ENCODE measurements at regions not wholly inside any gene's neighbourhood (a gene's known extent, or its start where the extent isn't known, plus 50 kb on each side); places are given as distances from the start of the nearest gene placed in this dataset.
"Not testable (repeated sequence)": the region's sequence is repeated elsewhere in the genome, so short reads cannot be mapped to it uniquely, and the experiment has no call there.

DNA sequence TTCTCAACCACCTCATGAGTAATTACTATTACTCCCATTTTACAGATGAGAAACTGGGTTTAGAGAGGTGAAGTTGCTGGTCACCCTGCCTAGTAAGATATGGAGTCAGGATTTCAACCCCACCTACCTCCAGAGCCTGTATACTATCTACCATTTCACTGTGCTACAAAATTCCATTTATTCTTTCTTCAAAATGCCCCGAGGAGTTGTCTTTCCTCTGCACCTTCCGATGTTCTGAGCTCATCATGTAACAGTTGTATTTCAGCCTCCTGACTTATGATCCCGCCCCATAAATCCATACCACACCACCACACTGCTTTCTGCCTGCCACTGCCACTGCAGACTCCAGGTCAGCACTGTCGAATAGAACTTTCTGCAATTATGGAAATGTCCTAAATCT is 71.3 kb upstream of the SLC25A36 start:
- no peak overlapping the region for H3K4me3 ChIP-seq (ENCODE audit: control insufficient read depth in 2 of 3, extremely low read depth in 1 of 3, insufficient read depth in 2 of 3, low read depth in 1 of 3, low read length in 3 of 3)
- TF ChIP-seq, protein P1, sequence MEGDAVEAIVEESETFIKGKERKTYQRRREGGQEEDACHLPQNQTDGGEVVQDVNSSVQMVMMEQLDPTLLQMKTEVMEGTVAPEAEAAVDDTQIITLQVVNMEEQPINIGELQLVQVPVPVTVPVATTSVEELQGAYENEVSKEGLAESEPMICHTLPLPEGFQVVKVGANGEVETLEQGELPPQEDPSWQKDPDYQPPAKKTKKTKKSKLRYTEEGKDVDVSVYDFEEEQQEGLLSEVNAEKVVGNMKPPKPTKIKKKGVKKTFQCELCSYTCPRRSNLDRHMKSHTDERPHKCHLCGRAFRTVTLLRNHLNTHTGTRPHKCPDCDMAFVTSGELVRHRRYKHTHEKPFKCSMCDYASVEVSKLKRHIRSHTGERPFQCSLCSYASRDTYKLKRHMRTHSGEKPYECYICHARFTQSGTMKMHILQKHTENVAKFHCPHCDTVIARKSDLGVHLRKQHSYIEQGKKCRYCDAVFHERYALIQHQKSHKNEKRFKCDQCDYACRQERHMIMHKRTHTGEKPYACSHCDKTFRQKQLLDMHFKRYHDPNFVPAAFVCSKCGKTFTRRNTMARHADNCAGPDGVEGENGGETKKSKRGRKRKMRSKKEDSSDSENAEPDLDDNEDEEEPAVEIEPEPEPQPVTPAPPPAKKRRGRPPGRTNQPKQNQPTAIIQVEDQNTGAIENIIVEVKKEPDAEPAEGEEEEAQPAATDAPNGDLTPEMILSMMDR (optimal IDR thresholded peaks at IDR 0.05 in 1 of 3, IDR thresholded peaks at IDR 0.05 in 1 of 3, conservative IDR thresholded peaks at IDR 0.05 in 1 of 3; ENCODE audit: extremely low read depth in 1 of 3, insufficient read depth in 2 of 3, low read length in 3 of 3), result no peak
- TF ChIP-seq EZH2 (IDR thresholded peaks at IDR 0.05; ENCODE audit: low read length), result no peak
- H3K9me1 ChIP-seq (ENCODE audit: control insufficient read depth, extremely low read depth, insufficient read depth, low read length), result no peaks in the 10 kb centered on the region
- no peaks in the 10 kb centered on the region for H3K9me3 ChIP-seq (ENCODE audit: control insufficient read depth, low read depth, low read length)
- no peak overlapping the region for H2AFZ ChIP-seq (ENCODE audit: control insufficient read depth, low read length)
- H3K36me3 ChIP-seq (ENCODE audit: control insufficient read depth in 2 of 2, extremely low read depth in 1 of 2, insufficient read depth in 2 of 2, low read length in 2 of 2), result no peaks in the 10 kb centered on the region
- FAIRE-seq (no peak), DNase-seq (ENCODE audit: low read depth, low spot score) (no peak)
- H3K27ac ChIP-seq (ENCODE audit: control insufficient read depth, insufficient read depth, low read length), result no peak overlapping the region
- no peaks in the 10 kb centered on the region for H3K27me3 ChIP-seq (ENCODE audit: control insufficient read depth, extremely low read depth, insufficient read depth, low read length)
- no peaks in the 10 kb centered on the region for H3K4me1 ChIP-seq (ENCODE audit: control insufficient read depth, extremely low read depth, insufficient read depth, low read length)
- no peaks in the 10 kb centered on the region for H3K79me2 ChIP-seq (ENCODE audit: control insufficient read depth, insufficient read depth, low read length)
- dilution Hi-C loops (cut with MboI; ENCODE audit: extremely low pct_ligation_motif_present, low sequenced_read_pairs), result no loop called here
- no peaks in the 10 kb centered on the region for H4K20me1 ChIP-seq (ENCODE audit: control insufficient read depth, extremely low read depth, insufficient read depth, low read length)
- no peak overlapping the region for H3K9ac ChIP-seq (ENCODE audit: control insufficient read depth, extremely low read depth, insufficient read depth, low read length)
- no peak overlapping the region for H3K4me2 ChIP-seq (ENCODE audit: control insufficient read depth, extremely low read depth, insufficient read depth, low read depth, low read length)

DNA sequence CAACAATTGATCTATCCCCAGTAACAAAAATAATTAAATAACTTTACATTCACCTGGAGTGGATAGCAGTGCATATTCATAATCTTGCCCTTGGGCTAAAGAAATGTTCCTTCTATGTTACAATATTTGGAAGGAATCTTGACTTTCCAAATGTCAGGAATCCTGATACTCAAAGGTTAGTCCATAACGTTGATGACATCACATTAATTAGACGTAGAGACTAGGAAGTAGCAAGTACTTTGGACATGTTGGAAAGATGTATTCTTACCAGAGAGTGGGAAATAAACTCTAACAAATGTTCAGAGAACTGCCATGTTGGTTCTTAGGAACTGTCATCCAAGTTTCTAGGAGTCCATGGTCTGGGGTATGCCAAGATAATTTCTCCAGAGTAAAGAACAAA is 70.6 kb upstream of the SLC25A36 start:
- no peak for TF ChIP-seq EZH2 (IDR thresholded peaks at IDR 0.05; ENCODE audit: low read length)
- TF ChIP-seq, protein P1 (optimal IDR thresholded peaks at IDR 0.05 in 1 of 3, IDR thresholded peaks at IDR 0.05 in 1 of 3, conservative IDR thresholded peaks at IDR 0.05 in 1 of 3; ENCODE audit: extremely low read depth in 1 of 3, insufficient read depth in 2 of 3, low read length in 3 of 3), result no peak

DNA sequence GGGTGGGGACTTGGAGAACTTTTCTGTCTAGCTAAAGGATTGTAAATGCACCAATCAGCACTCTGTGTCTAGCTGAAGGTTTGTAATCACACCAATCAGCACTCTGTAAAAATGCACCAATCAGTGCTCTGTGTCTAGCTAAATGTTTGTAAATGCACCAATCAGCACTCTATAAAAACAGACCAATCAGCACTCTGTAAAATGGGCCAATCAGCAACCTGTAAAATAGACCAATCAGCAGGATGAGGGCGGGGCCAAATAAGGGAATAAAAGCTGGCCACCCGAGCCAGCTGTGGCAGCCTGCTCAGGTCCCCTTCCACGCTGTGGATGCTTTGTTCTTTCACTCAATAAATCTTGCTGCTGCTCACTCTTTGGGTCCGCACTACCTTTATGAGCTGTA is 69.5 kb upstream of the SLC25A36 start:
- H3K4me2 ChIP-seq (ENCODE audit: control insufficient read depth, extremely low read depth, insufficient read depth, low read depth, low read length); H3K36me3 ChIP-seq (ENCODE audit: control insufficient read depth in 2 of 2, extremely low read depth in 1 of 2, insufficient read depth in 2 of 2, low read length in 2 of 2); H3K27me3 ChIP-seq (ENCODE audit: control insufficient read depth, extremely low read depth, insufficient read depth, low read length); H3K4me3 ChIP-seq (ENCODE audit: control insufficient read depth in 2 of 3, extremely low read depth in 1 of 3, insufficient read depth in 2 of 3, low read depth in 1 of 3, low read length in 3 of 3); H3K4me1 ChIP-seq (ENCODE audit: control insufficient read depth, extremely low read depth, insufficient read depth, low read length); H4K20me1 ChIP-seq (ENCODE audit: control insufficient read depth, extremely low read depth, insufficient read depth, low read length); dilution Hi-C loops (cut with MboI; ENCODE audit: extremely low pct_ligation_motif_present, low sequenced_read_pairs); H3K27ac ChIP-seq (ENCODE audit: control insufficient read depth, insufficient read depth, low read length); H3K9ac ChIP-seq (ENCODE audit: control insufficient read depth, extremely low read depth, insufficient read depth, low read length); H2AFZ ChIP-seq (ENCODE audit: control insufficient read depth, low read length); H3K9me1 ChIP-seq (ENCODE audit: control insufficient read depth, extremely low read depth, insufficient read depth, low read length); FAIRE-seq; DNase-seq (ENCODE audit: low read depth, low spot score); H3K79me2 ChIP-seq (ENCODE audit: control insufficient read depth, insufficient read depth, low read length); H3K9me3 ChIP-seq (ENCODE audit: control insufficient read depth, low read depth, low read length): not testable (repeated sequence)

More for the DNA sequence above, 70.6 kb upstream of the SLC25A36 start:
- H3K9me1 ChIP-seq (ENCODE audit: control insufficient read depth, extremely low read depth, insufficient read depth, low read length), result no peaks in the 10 kb centered on the region
- H3K4me3 ChIP-seq (ENCODE audit: control insufficient read depth in 2 of 3, extremely low read depth in 1 of 3, insufficient read depth in 2 of 3, low read depth in 1 of 3, low read length in 3 of 3), result no peak overlapping the region
- H3K9me3 ChIP-seq (ENCODE audit: control insufficient read depth, low read depth, low read length), result no peaks in the 10 kb centered on the region
- dilution Hi-C loops (cut with MboI; ENCODE audit: extremely low pct_ligation_motif_present, low sequenced_read_pairs), result no loop called here
- H3K4me2 ChIP-seq (ENCODE audit: control insufficient read depth, extremely low read depth, insufficient read depth, low read depth, low read length), result no peak overlapping the region
- H3K4me1 ChIP-seq (ENCODE audit: control insufficient read depth, extremely low read depth, insufficient read depth, low read length), result no peaks in the 10 kb centered on the region
- no peak overlapping the region for H2AFZ ChIP-seq (ENCODE audit: control insufficient read depth, low read length)
- no peak for FAIRE-seq
- DNase-seq (ENCODE audit: low read depth, low spot score), result no peak
- H3K27ac ChIP-seq (ENCODE audit: control insufficient read depth, insufficient read depth, low read length), result no peak overlapping the region
- H3K9ac ChIP-seq (ENCODE audit: control insufficient read depth, extremely low read depth, insufficient read depth, low read length), result no peak overlapping the region
- H3K27me3 ChIP-seq (ENCODE audit: control insufficient read depth, extremely low read depth, insufficient read depth, low read length), result no peaks in the 10 kb centered on the region
- H3K36me3 ChIP-seq (ENCODE audit: control insufficient read depth in 2 of 2, extremely low read depth in 1 of 2, insufficient read depth in 2 of 2, low read length in 2 of 2), result no peaks in the 10 kb centered on the region
- no peaks in the 10 kb centered on the region for H4K20me1 ChIP-seq (ENCODE audit: control insufficient read depth, extremely low read depth, insufficient read depth, low read length)
- no peaks in the 10 kb centered on the region for H3K79me2 ChIP-seq (ENCODE audit: control insufficient read depth, insufficient read depth, low read length)

Measured in keratinocyte (primary cell).